NCI-H1694 (cell line): ENCODE measurements at regions not wholly inside any gene's neighbourhood (a gene's known extent, or its start where the extent isn't known, plus 50 kb on each side); places are given as distances from the start of the nearest gene placed in this dataset.
"Not testable (repeated sequence)": the region's sequence is repeated elsewhere in the genome, so short reads cannot be mapped to it uniquely, and the experiment has no call there.

ENCODE experiments used
- DNase-seq: peaks from one replicate; lab custom pipeline; 2025; lab: John Stamatoyannopoulos, UW

DNA sequence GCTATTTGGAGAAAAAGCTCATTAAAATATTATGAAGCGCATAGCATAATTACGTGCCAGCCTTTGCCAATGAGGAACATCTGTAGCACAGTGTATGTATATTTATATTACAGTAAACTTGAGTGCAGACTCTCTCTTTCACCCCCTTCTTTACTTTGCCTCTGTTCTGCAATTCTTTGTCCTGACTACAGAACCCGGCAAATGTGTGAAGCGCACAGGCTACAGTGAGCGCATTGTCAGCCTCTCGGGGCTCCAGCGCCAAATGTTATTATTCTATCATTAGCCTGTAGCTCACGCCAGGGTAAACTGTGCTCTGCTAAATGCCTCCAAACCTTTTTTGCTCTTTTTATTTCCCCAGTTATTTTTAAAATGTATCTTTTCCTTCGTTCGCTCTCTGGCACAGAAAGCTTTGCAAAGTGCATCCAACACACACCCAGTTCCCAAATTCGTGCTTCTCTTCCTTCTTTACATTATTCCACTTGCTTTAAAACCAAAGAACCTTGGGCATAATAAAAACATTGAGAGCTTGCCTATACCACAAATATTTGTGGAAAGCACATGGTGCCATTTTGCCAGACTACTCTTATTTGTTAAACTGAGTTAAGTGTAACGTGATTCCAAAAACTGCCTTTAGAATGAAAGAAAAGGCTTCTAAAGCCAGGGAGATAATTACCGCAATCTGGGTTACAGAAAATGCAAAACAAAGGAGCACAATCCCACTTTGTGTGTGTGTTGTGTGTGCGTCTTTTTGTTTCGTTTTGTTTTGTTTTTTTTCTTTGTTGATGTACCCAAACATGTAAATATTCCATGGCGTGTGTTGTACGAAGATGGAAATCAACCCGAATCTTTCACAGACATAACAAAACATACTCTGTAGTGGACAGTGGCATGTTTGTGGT is 164.1 kb upstream of the MPDZ start:
- peak; percentile 63 for DNase-seq

GRCh38 chr9:13439685-13440476 is 160.4 kb upstream of the MPDZ start:
- no peak for DNase-seq

- no peak for DNase-seq
Measured at GRCh38 chr9:13437866-13438265, 158.4 kb upstream of the MPDZ start.

DNA sequence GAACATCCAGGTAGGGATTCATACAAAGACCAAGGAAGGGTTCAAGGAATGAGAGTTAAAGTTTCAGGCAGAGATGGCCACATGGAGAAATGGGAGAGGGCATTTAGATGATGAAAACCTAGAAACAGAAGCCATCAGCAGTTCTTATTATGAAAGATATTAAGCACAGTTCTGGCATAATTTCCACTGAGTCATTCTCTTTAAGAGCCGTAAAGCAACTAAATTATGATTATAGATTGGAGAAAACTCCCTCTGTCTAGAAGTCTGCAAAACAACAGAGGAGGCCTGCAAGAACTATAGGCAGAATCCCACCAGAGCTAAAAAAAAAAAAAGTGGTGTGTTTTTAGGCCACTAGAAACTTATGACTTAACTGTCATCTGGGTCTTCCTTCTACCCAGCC is 157.1 kb upstream of the MPDZ start:
- DNase-seq, result no peak

DNA sequence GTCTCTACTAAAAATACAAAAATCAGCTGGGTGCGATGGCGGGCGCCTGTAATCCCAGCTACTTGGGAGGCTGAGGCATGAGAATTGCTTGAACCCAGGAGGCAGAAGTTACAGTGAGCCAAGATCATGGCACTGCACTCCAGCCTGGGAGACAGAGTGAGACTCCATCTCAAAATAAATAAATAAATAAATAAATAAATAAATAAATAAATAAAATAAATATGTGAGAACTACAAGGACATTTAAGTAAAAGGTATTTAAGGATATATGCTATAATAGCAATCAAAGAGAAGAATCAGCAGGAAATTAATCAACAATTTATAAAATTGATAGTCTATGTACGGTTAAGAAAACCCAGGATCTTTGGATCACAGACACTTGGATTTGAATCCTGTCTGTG is 154.0 kb upstream of the MPDZ start:
- not testable (repeated sequence) for DNase-seq

DNA sequence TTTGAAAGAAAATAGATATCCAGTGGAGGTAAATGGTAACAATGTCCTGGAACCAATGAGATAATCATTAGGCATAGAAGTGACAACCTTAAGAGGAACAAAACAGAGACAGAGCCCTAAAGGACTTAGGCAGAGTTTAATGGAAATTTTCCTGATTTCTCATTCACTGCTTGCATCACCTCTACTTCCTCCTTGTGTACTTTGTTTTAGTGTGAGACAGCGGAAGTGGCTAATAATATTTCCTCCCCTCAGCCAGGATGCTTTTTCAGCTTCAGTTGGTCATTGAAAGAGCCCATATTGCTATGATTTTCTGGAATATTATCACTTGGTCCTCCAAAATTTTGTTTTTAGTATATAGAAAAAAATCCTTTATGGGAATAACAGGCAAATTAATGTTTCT is 153.4 kb upstream of the MPDZ start:
- no peak for DNase-seq

GRCh38 chr9:13431692-13432091 is 152.2 kb upstream of the MPDZ start:
- DNase-seq, result no peak

DNA sequence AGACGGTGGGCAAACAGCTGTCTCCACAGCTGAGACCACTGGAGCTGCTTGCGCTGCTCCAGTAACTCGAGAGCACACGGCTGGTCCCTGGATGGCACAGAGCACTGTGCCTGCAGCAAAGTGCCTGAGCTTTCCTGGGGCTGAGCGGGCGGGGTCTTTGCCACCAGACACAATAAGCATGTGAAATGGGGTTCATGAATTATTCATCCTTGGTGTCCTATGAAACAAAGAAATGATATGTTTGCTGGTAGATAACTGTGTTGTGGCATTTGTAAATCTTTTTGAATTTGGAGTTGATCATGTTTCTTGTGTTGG is 151.7 kb upstream of the MPDZ start:
- peak; percentile 51 for DNase-seq

GRCh38 chr9:13430368-13431221 is 151.1 kb upstream of the MPDZ start:
- peak; percentile 40 for DNase-seq

- peak; percentile 71 for DNase-seq
Measured at GRCh38 chr9:13429301-13430190, 150.1 kb upstream of the MPDZ start.

GRCh38 chr9:13428766-13429165 is 149.3 kb upstream of the MPDZ start:
- DNase-seq, result no peak

DNA sequence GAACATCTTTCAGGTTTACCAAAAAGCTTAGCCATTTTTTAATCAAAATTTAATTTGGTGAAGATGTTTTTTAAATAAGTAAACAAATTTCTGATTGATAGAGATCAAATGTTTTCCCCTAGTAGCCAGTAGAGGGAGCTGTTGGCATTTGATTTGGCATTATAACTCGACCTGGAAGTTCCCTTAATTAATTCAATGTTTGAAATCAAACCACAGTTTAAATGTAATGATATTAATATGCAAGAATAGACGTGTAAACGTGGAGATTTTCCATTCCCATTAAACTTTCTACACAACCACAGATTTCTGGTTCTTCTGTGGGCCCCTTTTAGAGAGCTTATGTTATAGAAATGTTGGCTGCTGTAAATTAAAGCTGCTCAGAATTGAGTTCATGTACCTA is 148.1 kb upstream of the MPDZ start:
- DNase-seq, result peak; percentile 60

- no peak for DNase-seq
Measured at GRCh38 chr9:13426606-13427005, 147.1 kb upstream of the MPDZ start.

- no peak for DNase-seq
Measured at GRCh38 chr9:13424872-13425271, 145.4 kb upstream of the MPDZ start.

GRCh38 chr9:13424204-13424603 is 144.7 kb upstream of the MPDZ start:
- DNase-seq, result no peak

DNA sequence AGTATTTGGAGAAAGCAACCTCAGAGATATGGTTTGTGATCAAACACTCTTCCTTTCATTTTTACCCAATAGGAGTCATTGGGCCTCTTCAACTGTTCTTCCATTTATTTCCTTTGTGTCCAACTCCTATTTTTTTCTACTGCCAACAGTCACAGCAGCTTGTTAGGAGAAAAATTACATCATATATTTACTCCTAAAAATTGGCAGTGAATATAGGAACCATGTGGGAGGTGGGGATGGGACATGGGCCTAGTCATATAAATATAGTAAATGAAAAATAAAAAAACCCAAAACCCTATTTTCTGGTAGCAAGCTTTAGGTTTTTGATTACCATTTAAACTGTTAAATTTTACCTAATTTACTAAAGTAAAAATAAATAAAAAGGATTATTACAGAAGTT is 134.9 kb upstream of the MPDZ start:
- DNase-seq, result no peak

- no peak for DNase-seq
Measured at GRCh38 chr9:13412331-13412730, 132.8 kb upstream of the MPDZ start.

GRCh38 chr9:13411791-13412190 is 132.3 kb upstream of the MPDZ start:
- no peak for DNase-seq

DNA sequence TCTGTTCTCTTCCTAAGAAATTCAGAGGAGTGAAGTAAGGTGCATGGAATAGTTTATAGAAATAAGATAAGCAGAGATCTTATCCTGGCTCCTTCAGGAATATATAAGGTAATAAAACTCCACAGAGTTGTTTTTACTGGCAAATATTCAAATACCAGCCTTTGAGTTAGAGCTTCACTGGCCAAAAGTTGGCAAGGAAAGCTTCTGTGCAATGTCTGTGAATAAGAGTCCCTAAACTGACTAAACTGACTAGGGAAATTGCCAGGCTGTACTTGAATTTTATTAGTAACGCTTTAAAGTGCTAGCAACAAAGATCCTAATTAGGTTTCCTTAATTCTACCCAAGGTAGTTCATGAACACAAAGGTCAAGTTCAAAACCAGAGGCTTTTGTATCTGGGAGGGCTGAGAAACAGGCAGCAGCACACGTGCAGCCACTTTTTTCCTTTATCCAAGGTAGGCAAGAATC is 131.1 kb upstream of the MPDZ start:
- no peak for DNase-seq

DNA sequence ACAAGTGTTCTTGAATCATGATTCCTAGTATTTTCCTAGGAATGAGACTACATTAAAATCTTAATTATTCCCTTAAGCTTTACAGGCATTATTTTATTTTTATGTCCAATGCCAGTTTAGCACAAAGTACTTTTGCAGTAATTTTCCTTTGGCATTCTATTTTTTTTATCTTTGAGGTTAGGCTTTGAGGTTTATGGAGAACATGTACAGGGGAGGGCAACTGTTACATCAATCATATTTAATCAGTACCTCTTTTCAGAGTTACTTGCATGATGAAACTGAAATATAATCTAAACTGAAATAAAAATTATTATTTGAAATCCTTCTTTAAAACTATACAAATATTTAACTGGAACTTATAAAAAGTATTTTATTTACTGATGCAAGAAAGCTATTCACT is 118.2 kb upstream of the MPDZ start:
- no peak for DNase-seq

DNA sequence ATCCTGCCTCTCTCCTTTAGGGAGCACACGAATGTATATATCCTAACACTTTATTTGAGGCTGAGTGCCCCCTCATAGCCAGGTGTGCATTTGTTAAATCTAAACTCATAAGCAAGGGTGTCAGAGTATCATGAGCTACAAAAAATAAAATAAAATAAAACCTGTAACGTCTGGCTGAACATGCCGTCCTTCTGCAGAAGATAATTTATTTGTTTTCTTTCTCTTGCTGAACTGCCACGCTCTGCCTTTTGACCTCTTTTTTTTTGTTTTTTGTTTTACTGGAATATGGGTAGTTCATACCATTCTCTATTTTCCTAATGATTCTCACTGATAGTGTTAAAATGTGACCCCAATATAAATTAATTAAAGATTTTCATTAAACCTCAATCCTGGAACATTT is 117.7 kb upstream of the MPDZ start:
- no peak for DNase-seq
